SK-N-SH (cell line): ENCODE measurements at regions not wholly inside any gene's neighbourhood (a gene's known extent, or its start where the extent isn't known, plus 50 kb on each side); places are given as distances from the start of the nearest gene placed in this dataset.

ENCODE experiments used
- CTCF ChIA-PET: fragments of 300-600, 350-600 bp; formaldehyde crosslinking; extraction: SDS; loops from one replicate; lab custom pipeline; 2021; lab: Yijun Ruan, JAX
- POLR2A ChIA-PET: fragments of 350-600 bp; sonication (Branson Sonifier 250); formaldehyde crosslinking; extraction: SDS; loops from one replicate; lab custom pipeline; 2020; ENCODE audit warnings: antibody characterized with exemption, inconsistent platforms; lab: Yijun Ruan, JAX
- DNase-seq: peaks from one replicate; pipeline ENCODE4 v3.0.0; 2012
- H2AFZ ChIP-seq: fragments of 200-600 bp; sonication (generic); 2 replicates; pipeline ENCODE4 v1.8.1; 2016; ENCODE audit warnings: antibody characterized with exemption, mild to moderate bottlenecking, low read depth
- H3F3A ChIP-seq: fragments of 200-600 bp; sonication (generic); replicated peaks from 2 replicates; pipeline ENCODE3; 2016; ENCODE audit warnings: antibody characterized with exemption, mild to moderate bottlenecking; ENCODE audit not compliant: insufficient read depth
- H3K27ac ChIP-seq, 2 experiments: fragments of 200-500 bp in 1 of 2; fragments of 200-600 bp in 1 of 2; sonication (Bioruptor generic) in 1 of 2; sonication (generic), shearing (Covaris generic) in 1 of 2; 2 replicates each; pipeline versions ENCODE4 v1.5.1 to v1.6.1; 2014 to 2016; ENCODE audit warnings: low read depth in 2 of 2, inconsistent platforms in 1 of 2, low read length in 1 of 2, mild to moderate bottlenecking in 1 of 2, mixed read lengths in 1 of 2
- H3K27me3 ChIP-seq: fragments of 200-600 bp; sonication (generic), shearing (Covaris generic); 2 replicates; pipeline ENCODE4 v1.6.1; 2016; ENCODE audit warnings: mixed run types; ENCODE audit not compliant: insufficient read depth
- H3K36me3 ChIP-seq, 2 experiments: fragments of 200-500 bp in 1 of 2; fragments of 200-600 bp in 1 of 2; sonication (Bioruptor generic) in 1 of 2; sonication (generic) in 1 of 2; replicated peaks in 1 of 2; 2 replicates each; pipeline versions ENCODE3 to v1.5.1; 2014 to 2016; ENCODE audit warnings: low read length in 1 of 2, mild to moderate bottlenecking in 1 of 2; ENCODE audit not compliant: insufficient read depth in 2 of 2, control insufficient read depth in 1 of 2
- H3K4me1 ChIP-seq, 2 experiments: fragments of 200-500 bp in 1 of 2; fragments of 200-600 bp in 1 of 2; sonication (Bioruptor generic) in 1 of 2; sonication (generic), shearing (Covaris generic) in 1 of 2; 2 replicates each; pipeline versions ENCODE4 v1.5.1 to v1.6.1; 2014 to 2016; ENCODE audit warnings: low read depth in 1 of 2, low read length in 1 of 2, mixed run types in 1 of 2; ENCODE audit not compliant: insufficient read depth in 2 of 2, control insufficient read depth in 1 of 2
- H3K4me2 ChIP-seq: fragments of 200-600 bp; sonication (generic), shearing (Covaris generic); 2 replicates; pipeline ENCODE4 v1.6.1; 2017; ENCODE audit warnings: mixed run types
- H3K4me3 ChIP-seq, 2 experiments: fragments of 200-500 bp in 1 of 2; fragments of 200-600 bp in 1 of 2; sonication (Bioruptor generic) in 1 of 2; sonication (generic), shearing (Covaris generic) in 1 of 2; 2 replicates each; pipeline versions ENCODE4 v1.5.1 to v1.8.1; 2014 to 2016; ENCODE audit warnings: low read depth in 2 of 2, inconsistent platforms in 1 of 2, low read length in 1 of 2, mild to moderate bottlenecking in 1 of 2, mixed read lengths in 1 of 2, moderate library complexity in 1 of 2
- H3K79me2 ChIP-seq: fragments of 200-600 bp; sonication (generic); 2 replicates; pipeline ENCODE4 v1.8.1; 2017; ENCODE audit warnings: mild to moderate bottlenecking; ENCODE audit not compliant: insufficient read depth
- H3K9ac ChIP-seq: fragments of 200-600 bp; sonication (generic); 2 replicates; pipeline ENCODE4 v1.6.1; 2017; ENCODE audit warnings: mixed run types
- H3K9me2 ChIP-seq: fragments of 200-600 bp; sonication (generic); 2 replicates; pipeline ENCODE4 v1.6.1; 2017; ENCODE audit warnings: mixed run types
- H3K9me3 ChIP-seq: fragments of 200-600 bp; sonication (generic); 2 replicates; pipeline ENCODE4 v1.6.1; 2017; ENCODE audit warnings: mixed run types, mild to moderate bottlenecking, moderate library complexity
- H4K20me1 ChIP-seq: fragments of 200-600 bp; sonication (generic); 2 replicates; pipeline ENCODE4 v1.6.1; 2017; ENCODE audit warnings: mild to moderate bottlenecking, mixed run types; ENCODE audit not compliant: insufficient read depth
- ELF1 ChIP-seq: IDR thresholded peaks from 2 replicates; pipeline ENCODE4 v1.4.0; 2012
- EZH2phosphoT487 ChIP-seq: fragments of 200-600 bp; sonication (generic); IDR thresholded peaks from 2 replicates; pipeline ENCODE4 v1.6.1; 2017; ENCODE audit warnings: low read depth, mixed run types, mild to moderate bottlenecking, antibody characterized with exemption, moderate library complexity, borderline replicate concordance
- FOXM1 ChIP-seq: IDR thresholded peaks from 2 replicates; pipeline ENCODE4 v1.4.0; 2012; ENCODE audit warnings: low read depth, mild to moderate bottlenecking
- GATA2 ChIP-seq: sonication (generic); formaldehyde crosslinking; IDR thresholded peaks from 2 replicates; pipeline ENCODE4 v1.5.0; 2020; ENCODE audit warnings: mild to moderate bottlenecking, missing genetic modification reagents
- JUND ChIP-seq: IDR thresholded peaks from 2 replicates; pipeline ENCODE4 v1.4.0; 2012
- MEF2A ChIP-seq: IDR thresholded peaks from 2 replicates; pipeline ENCODE4 v1.4.0; 2012; ENCODE audit warnings: low read depth, borderline replicate concordance
- NFIC ChIP-seq: IDR thresholded peaks from 2 replicates; pipeline ENCODE4 v1.4.0; 2012; ENCODE audit warnings: borderline replicate concordance
- RFX5 ChIP-seq: IDR thresholded peaks from 2 replicates; pipeline ENCODE4 v1.6.1; 2012; ENCODE audit warnings: mild to moderate bottlenecking, improper control_type of control experiment, low read length
- RXRA ChIP-seq: IDR thresholded peaks from 2 replicates; pipeline ENCODE4 v1.4.0; 2012; ENCODE audit warnings: low read depth, mild to moderate bottlenecking, borderline replicate concordance
- TAF1 ChIP-seq: IDR thresholded peaks from 2 replicates; pipeline ENCODE4 v1.6.1; 2012; ENCODE audit warnings: low read depth, mild to moderate bottlenecking, low read length, moderate library complexity, borderline replicate concordance
- WGBS: methylation state at CpG from one replicate; pipeline ENCODE4 v1.1.6; 2017; ENCODE audit warnings: low lambda C conversion rate; 5-methylcytosine and 5-hydroxymethylcytosine counted together
- TF ChIP-seq, protein P1 (sequence below): IDR thresholded peaks from 2 replicates; pipeline ENCODE4 v1.4.0; 2012; ENCODE audit warnings: low read depth, borderline replicate concordance
- TF ChIP-seq, protein P2 (sequence below): fragments of 150-350 bp; IDR thresholded peaks from 2 replicates; pipeline ENCODE4 v1.6.1; 2017; ENCODE audit warnings: antibody characterized with exemption, low read length, low read depth, borderline replicate concordance
- TF ChIP-seq, protein P3 (sequence below): IDR thresholded peaks from 2 replicates; pipeline ENCODE4; 2012

DNA sequence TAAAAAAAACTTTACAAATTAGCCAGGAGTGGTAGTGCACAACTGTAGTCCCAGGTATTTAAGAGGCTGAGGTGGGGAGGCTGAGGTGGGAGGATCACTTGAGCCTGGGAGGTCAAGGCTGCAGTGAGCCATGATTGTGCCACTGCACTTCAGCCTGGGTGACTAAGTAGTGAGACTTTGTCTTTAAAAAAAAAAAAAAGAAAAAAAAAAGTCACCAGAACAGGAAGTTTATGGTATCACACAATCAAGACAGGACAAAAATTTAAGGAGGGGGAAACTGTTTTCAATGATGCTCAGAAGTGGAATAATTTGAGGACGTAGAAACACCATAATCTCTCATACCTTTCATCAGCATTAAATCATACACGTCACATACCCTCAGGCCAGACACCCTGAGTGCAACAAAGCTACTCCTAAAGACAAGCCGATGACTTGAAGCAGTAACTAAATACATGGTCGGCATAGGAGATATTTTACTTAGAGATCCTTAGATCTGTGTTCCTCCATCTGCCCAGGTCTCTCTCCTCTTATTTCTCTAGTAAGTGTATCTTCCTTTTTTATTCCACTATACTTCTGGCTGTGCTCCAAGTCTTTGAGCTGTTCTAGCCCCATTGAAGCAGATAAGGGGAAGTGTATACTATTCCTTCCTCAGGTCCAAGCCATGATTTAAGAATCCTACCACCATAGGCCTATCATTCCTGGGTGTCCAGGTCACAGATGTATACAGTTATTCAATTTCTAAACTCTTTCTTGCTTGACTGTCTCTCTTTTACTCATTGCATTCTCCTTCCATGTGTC, 91.3 kb upstream of the APC start:
- H3K9ac ChIP-seq: no peak overlapping the region
- no peaks in the 10 kb centered on the region for H3F3A ChIP-seq
- no peak for DNase-seq
- no peaks in the 10 kb centered on the region for H3K36me3 ChIP-seq
- POLR2A ChIA-PET: no interaction called here
- TF ChIP-seq RXRA (no peak), MEF2A (no peak)
- no peak overlapping the region for H3K4me2 ChIP-seq
- H4K20me1 ChIP-seq: no peaks in the 10 kb centered on the region
- H3K4me1 ChIP-seq: no peaks in the 10 kb centered on the region
- no peaks in the 10 kb centered on the region for H3K9me3 ChIP-seq
- no peaks in the 10 kb centered on the region for H3K9me2 ChIP-seq
- H3K79me2 ChIP-seq: no peaks in the 10 kb centered on the region
- no peaks in the 10 kb centered on the region for H3K27me3 ChIP-seq
- 70% methylated on average over 4 of the region's 4 CpGs for WGBS
- no peak overlapping the region for H3K27ac ChIP-seq
- H2AFZ ChIP-seq: no peak overlapping the region
- CTCF ChIA-PET: no interaction called here
- H3K4me3 ChIP-seq: no peak overlapping the region

DNA sequence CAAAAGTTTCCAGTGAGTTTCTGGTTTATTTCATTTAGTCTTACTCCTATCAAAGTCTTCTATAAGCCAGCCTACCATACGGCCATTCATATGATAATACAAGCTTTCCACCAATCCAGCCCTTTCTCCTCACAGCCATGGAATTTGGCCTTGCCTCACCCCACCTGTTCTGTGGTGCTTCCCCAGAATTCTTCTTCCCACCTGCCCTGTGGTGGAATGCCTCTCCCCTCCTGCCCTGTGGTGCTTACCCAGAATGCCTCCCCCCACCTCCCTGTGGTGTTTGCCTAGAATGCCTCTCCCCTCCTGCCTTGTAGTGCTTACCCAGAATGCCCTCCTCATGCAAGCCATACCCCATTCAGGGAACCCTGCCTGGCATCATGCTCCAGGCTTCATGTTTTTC, 90.3 kb upstream of the APC start:
- Histone ChIP-seq H3K4me3 (no peak overlapping the region), H3K4me1 (no peaks in the 10 kb centered on the region), H3K9ac (no peak overlapping the region), H3K9me3 (no peaks in the 10 kb centered on the region), H3K9me2 (no peaks in the 10 kb centered on the region), H3K27ac (no peak overlapping the region), H2AFZ (no peak overlapping the region), H3K4me2 (no peak overlapping the region), H3K79me2 (no peaks in the 10 kb centered on the region), H3F3A (no peaks in the 10 kb centered on the region), H3K36me3 (no peaks in the 10 kb centered on the region), H3K27me3 (no peaks in the 10 kb centered on the region), H4K20me1 (no peaks in the 10 kb centered on the region)
- TF ChIP-seq, protein P1, sequence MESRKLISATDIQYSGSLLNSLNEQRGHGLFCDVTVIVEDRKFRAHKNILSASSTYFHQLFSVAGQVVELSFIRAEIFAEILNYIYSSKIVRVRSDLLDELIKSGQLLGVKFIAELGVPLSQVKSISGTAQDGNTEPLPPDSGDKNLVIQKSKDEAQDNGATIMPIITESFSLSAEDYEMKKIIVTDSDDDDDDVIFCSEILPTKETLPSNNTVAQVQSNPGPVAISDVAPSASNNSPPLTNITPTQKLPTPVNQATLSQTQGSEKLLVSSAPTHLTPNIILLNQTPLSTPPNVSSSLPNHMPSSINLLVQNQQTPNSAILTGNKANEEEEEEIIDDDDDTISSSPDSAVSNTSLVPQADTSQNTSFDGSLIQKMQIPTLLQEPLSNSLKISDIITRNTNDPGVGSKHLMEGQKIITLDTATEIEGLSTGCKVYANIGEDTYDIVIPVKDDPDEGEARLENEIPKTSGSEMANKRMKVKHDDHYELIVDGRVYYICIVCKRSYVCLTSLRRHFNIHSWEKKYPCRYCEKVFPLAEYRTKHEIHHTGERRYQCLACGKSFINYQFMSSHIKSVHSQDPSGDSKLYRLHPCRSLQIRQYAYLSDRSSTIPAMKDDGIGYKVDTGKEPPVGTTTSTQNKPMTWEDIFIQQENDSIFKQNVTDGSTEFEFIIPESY: no peak
- TF ChIP-seq FOXM1: no peak
- no peak for TF ChIP-seq TAF1
- TF ChIP-seq, protein P2, sequence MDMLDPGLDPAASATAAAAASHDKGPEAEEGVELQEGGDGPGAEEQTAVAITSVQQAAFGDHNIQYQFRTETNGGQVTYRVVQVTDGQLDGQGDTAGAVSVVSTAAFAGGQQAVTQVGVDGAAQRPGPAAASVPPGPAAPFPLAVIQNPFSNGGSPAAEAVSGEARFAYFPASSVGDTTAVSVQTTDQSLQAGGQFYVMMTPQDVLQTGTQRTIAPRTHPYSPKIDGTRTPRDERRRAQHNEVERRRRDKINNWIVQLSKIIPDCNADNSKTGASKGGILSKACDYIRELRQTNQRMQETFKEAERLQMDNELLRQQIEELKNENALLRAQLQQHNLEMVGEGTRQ: no peak
- TF ChIP-seq NFIC: no peak
- TF ChIP-seq RFX5: no peak
- no peak for TF ChIP-seq GATA2 (CRISPR knock-in tag)
- no peak for TF ChIP-seq ELF1
- TF ChIP-seq, protein P3, sequence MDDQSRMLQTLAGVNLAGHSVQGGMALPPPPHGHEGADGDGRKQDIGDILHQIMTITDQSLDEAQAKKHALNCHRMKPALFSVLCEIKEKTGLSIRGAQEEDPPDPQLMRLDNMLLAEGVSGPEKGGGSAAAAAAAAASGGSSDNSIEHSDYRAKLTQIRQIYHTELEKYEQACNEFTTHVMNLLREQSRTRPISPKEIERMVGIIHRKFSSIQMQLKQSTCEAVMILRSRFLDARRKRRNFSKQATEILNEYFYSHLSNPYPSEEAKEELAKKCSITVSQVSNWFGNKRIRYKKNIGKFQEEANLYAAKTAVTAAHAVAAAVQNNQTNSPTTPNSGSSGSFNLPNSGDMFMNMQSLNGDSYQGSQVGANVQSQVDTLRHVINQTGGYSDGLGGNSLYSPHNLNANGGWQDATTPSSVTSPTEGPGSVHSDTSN: no peak
- no peak for TF ChIP-seq JUND
- no peak for TF ChIP-seq EZH2phosphoT487
- CTCF ChIA-PET: no interaction called here
- no peak for DNase-seq
- POLR2A ChIA-PET: no interaction called here
- WGBS: 50% methylated on average over 1 of the region's 1 CpG
